ENCODE measurements at regions not wholly inside any gene's neighbourhood (a gene's known extent, or its start where the extent isn't known, plus 50 kb on each side); places are given as distances from the start of the nearest gene placed in this dataset.

GRCh38 chr15:59862191-59863155, 141.6 kb upstream of the FOXB1 start:
- no peaks in the 10 kb centered on the region for H3K36me3 ChIP-seq (ENCODE audit: control insufficient read depth, insufficient read depth, low read length, severe bottlenecking)

DNA sequence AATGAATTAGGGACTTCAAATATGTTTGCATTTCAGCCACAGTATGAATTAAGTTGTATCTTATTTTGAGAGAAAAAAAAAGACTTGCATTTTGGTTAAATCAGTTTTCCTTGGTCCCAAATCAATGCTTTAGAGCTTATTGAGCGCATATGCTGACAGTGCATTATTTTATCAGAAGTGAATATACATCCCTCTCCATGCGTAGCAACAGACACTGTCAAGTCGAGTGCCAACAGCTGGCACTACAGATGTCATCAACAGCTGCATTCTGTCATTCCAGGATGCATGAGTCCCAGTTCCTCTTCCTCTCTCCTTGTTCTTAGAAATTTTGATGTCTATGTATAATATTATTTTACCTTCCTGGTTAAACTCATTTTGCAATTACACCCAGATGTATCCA, 156.1 kb upstream of the FOXB1 start:
- Histone ChIP-seq H3K4me1 (ENCODE audit: control insufficient read depth, insufficient read depth, low read length) (no peaks in the 10 kb centered on the region), H3K36me3 (ENCODE audit: control insufficient read depth, insufficient read depth, low read length, severe bottlenecking) (no peaks in the 10 kb centered on the region), H3K9ac (ENCODE audit: low read length) (no peak overlapping the region), H3K27me3 (replicated peaks; ENCODE audit: control insufficient read depth, insufficient read depth, low read length) (peaks cover 34% of the 10 kb centered on the region), H3K4me3 (ENCODE audit: low read length) (no peak overlapping the region), H3K9me3 (ENCODE audit: control insufficient read depth, low read length) (no peaks in the 10 kb centered on the region)
- DNase-seq (ENCODE audit: low read depth), result no peak

More at GRCh38 chr15:59862191-59863155, 141.6 kb upstream of the FOXB1 start:
- no peaks in the 10 kb centered on the region for H3K4me1 ChIP-seq (ENCODE audit: control insufficient read depth, insufficient read depth, low read length)
- H3K27me3 ChIP-seq (replicated peaks; ENCODE audit: control insufficient read depth, insufficient read depth, low read length), result peaks cover 20% of the 10 kb centered on the region
- no peak overlapping the region for H3K9ac ChIP-seq (ENCODE audit: low read length)
- no peaks in the 10 kb centered on the region for H3K9me3 ChIP-seq (ENCODE audit: control insufficient read depth, low read length)
- no peak overlapping the region for H3K4me3 ChIP-seq (ENCODE audit: low read length)
- no peak for DNase-seq (ENCODE audit: low read depth)

- H3K4me3 ChIP-seq (ENCODE audit: low read length), result no peak overlapping the region
- DNase-seq (ENCODE audit: low read depth), result no peak
- no peak overlapping the region for H3K9ac ChIP-seq (ENCODE audit: low read length)
- H3K4me1 ChIP-seq (ENCODE audit: control insufficient read depth, insufficient read depth, low read length), result no peaks in the 10 kb centered on the region
- no peaks in the 10 kb centered on the region for H3K36me3 ChIP-seq (ENCODE audit: control insufficient read depth, insufficient read depth, low read length, severe bottlenecking)
- peaks cover 34% of the 10 kb centered on the region for H3K27me3 ChIP-seq (replicated peaks; ENCODE audit: control insufficient read depth, insufficient read depth, low read length)
- H3K9me3 ChIP-seq (ENCODE audit: control insufficient read depth, low read length), result no peaks in the 10 kb centered on the region
Observed at GRCh38 chr15:59845942-59846499, 156.9 kb upstream of the BNIP2 start.

GRCh38 chr15:59843609-59844008, 154.5 kb upstream of the BNIP2 start:
- Histone ChIP-seq H3K36me3 (ENCODE audit: control insufficient read depth, insufficient read depth, low read length, severe bottlenecking) (no peaks in the 10 kb centered on the region), H3K9me3 (ENCODE audit: control insufficient read depth, low read length) (no peaks in the 10 kb centered on the region), H3K9ac (ENCODE audit: low read length) (no peak overlapping the region), H3K4me1 (ENCODE audit: control insufficient read depth, insufficient read depth, low read length) (no peaks in the 10 kb centered on the region), H3K4me3 (ENCODE audit: low read length) (no peak overlapping the region), H3K27me3 (replicated peaks; ENCODE audit: control insufficient read depth, insufficient read depth, low read length) (peaks cover 30% of the 10 kb centered on the region)
- no peak for DNase-seq (ENCODE audit: low read depth)

DNA sequence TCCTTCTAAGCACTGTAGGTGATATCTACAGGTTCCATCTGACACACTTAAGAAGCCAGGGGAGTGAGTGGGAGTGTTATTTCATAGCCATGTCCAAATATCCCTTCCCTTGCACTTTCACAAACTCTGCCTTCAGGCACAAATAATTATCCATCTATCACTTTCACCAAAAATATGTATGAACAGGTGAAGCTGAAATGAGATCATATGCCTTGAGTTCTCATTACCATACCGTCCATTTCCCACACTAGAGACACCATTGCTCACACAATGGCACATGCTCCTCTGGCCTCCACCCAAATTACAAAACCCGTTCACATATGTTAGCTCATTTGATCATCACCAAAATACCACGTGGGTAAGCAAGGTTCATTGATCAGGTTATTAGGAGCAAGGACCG, 151.9 kb upstream of the BNIP2 start:
- Histone ChIP-seq H3K9me3 (ENCODE audit: control insufficient read depth, low read length) (no peaks in the 10 kb centered on the region), H3K36me3 (ENCODE audit: control insufficient read depth, insufficient read depth, low read length, severe bottlenecking) (no peaks in the 10 kb centered on the region), H3K27me3 (replicated peaks; ENCODE audit: control insufficient read depth, insufficient read depth, low read length) (peaks cover 43% of the 10 kb centered on the region), H3K9ac (ENCODE audit: low read length) (no peak overlapping the region), H3K4me1 (ENCODE audit: control insufficient read depth, insufficient read depth, low read length) (no peaks in the 10 kb centered on the region), H3K4me3 (ENCODE audit: low read length) (no peak overlapping the region)
- no peak for DNase-seq (ENCODE audit: low read depth)

GRCh38 chr15:59839906-59840305, 150.8 kb upstream of the BNIP2 start:
- Histone ChIP-seq H3K9ac (ENCODE audit: low read length) (no peak overlapping the region), H3K27me3 (replicated peaks; ENCODE audit: control insufficient read depth, insufficient read depth, low read length) (peaks cover 47% of the 10 kb centered on the region), H3K4me3 (ENCODE audit: low read length) (no peak overlapping the region), H3K9me3 (ENCODE audit: control insufficient read depth, low read length) (no peaks in the 10 kb centered on the region), H3K36me3 (ENCODE audit: control insufficient read depth, insufficient read depth, low read length, severe bottlenecking) (no peaks in the 10 kb centered on the region), H3K4me1 (ENCODE audit: control insufficient read depth, insufficient read depth, low read length) (no peaks in the 10 kb centered on the region)
- no peak for DNase-seq (ENCODE audit: low read depth)

- Histone ChIP-seq H3K9me3 (ENCODE audit: control insufficient read depth, low read length) (no peaks in the 10 kb centered on the region), H3K4me3 (ENCODE audit: low read length) (no peak overlapping the region), H3K9ac (ENCODE audit: low read length) (no peak overlapping the region), H3K4me1 (ENCODE audit: control insufficient read depth, insufficient read depth, low read length) (no peaks in the 10 kb centered on the region), H3K36me3 (ENCODE audit: control insufficient read depth, insufficient read depth, low read length, severe bottlenecking) (no peaks in the 10 kb centered on the region), H3K27me3 (replicated peaks; ENCODE audit: control insufficient read depth, insufficient read depth, low read length) (peaks cover 44% of the 10 kb centered on the region)
- DNase-seq (ENCODE audit: low read depth), result no peak
Observed at GRCh38 chr15:59838900-59839299, 149.8 kb upstream of the BNIP2 start.

- no peaks in the 10 kb centered on the region for H3K36me3 ChIP-seq (ENCODE audit: control insufficient read depth, insufficient read depth, low read length, severe bottlenecking)
- peaks cover 37% of the 10 kb centered on the region for H3K27me3 ChIP-seq (replicated peaks; ENCODE audit: control insufficient read depth, insufficient read depth, low read length)
- no peak overlapping the region for H3K4me3 ChIP-seq (ENCODE audit: low read length)
- H3K9ac ChIP-seq (ENCODE audit: low read length), result no peak overlapping the region
- DNase-seq (ENCODE audit: low read depth), result no peak
- H3K9me3 ChIP-seq (ENCODE audit: control insufficient read depth, low read length), result no peaks in the 10 kb centered on the region
- no peaks in the 10 kb centered on the region for H3K4me1 ChIP-seq (ENCODE audit: control insufficient read depth, insufficient read depth, low read length)
Observed at GRCh38 chr15:59835776-59836175, 146.7 kb upstream of the BNIP2 start.

GRCh38 chr15:59834528-59834927, 145.4 kb upstream of the BNIP2 start:
- H3K27me3 ChIP-seq (replicated peaks; ENCODE audit: control insufficient read depth, insufficient read depth, low read length), result peaks cover 35% of the 10 kb centered on the region
- no peak for DNase-seq (ENCODE audit: low read depth)

DNA sequence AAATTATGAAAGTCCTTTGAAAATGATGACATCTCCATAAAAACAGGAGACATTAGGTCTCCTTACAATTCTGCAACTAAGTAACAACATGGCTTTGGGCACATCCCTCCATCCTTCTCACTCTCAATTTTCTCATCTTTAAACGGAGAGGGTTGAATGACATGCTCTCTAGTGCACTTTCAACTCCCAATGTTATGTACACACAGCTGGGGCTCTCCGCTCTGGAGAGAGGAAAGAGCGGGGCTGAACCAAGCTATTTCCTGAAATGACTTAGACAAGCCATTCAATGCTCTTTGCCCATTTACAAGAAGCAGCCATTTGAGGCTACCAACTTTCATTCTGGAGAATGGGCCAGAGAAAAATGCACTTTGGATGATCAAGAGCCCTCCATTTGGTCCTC, 144.2 kb upstream of the BNIP2 start:
- no peaks in the 10 kb centered on the region for H3K9me3 ChIP-seq (ENCODE audit: control insufficient read depth, low read length)
- no peaks in the 10 kb centered on the region for H3K4me1 ChIP-seq (ENCODE audit: control insufficient read depth, insufficient read depth, low read length)
- H3K36me3 ChIP-seq (ENCODE audit: control insufficient read depth, insufficient read depth, low read length, severe bottlenecking), result no peaks in the 10 kb centered on the region
- no peak overlapping the region for H3K4me3 ChIP-seq (ENCODE audit: low read length)
- H3K27me3 ChIP-seq (replicated peaks; ENCODE audit: control insufficient read depth, insufficient read depth, low read length), result peaks cover 30% of the 10 kb centered on the region
- H3K9ac ChIP-seq (ENCODE audit: low read length), result no peak overlapping the region
- DNase-seq (ENCODE audit: low read depth), result no peak

More at GRCh38 chr15:59834528-59834927, 145.4 kb upstream of the BNIP2 start:
- Histone ChIP-seq H3K9ac (ENCODE audit: low read length) (no peak overlapping the region), H3K36me3 (ENCODE audit: control insufficient read depth, insufficient read depth, low read length, severe bottlenecking) (no peaks in the 10 kb centered on the region), H3K9me3 (ENCODE audit: control insufficient read depth, low read length) (no peaks in the 10 kb centered on the region), H3K4me1 (ENCODE audit: control insufficient read depth, insufficient read depth, low read length) (no peaks in the 10 kb centered on the region), H3K4me3 (ENCODE audit: low read length) (no peak overlapping the region)

- H3K36me3 ChIP-seq (ENCODE audit: control insufficient read depth, insufficient read depth, low read length, severe bottlenecking), result no peaks in the 10 kb centered on the region
- no peaks in the 10 kb centered on the region for H3K9me3 ChIP-seq (ENCODE audit: control insufficient read depth, low read length)
- no peak for DNase-seq (ENCODE audit: low read depth)
- H3K4me3 ChIP-seq (ENCODE audit: low read length), result no peak overlapping the region
- no peaks in the 10 kb centered on the region for H3K4me1 ChIP-seq (ENCODE audit: control insufficient read depth, insufficient read depth, low read length)
- no peak overlapping the region for H3K9ac ChIP-seq (ENCODE audit: low read length)
- H3K27me3 ChIP-seq (replicated peaks; ENCODE audit: control insufficient read depth, insufficient read depth, low read length), result peaks cover 12% of the 10 kb centered on the region
Observed at GRCh38 chr15:59830873-59831272, 141.8 kb upstream of the BNIP2 start.

Data from adipocyte (in vitro differentiated cells).